ENCODE measurements at regions not wholly inside any gene's neighbourhood (a gene's known extent, or its start where the extent isn't known, plus 50 kb on each side); places are given as distances from the start of the nearest gene placed in this dataset.

DNA sequence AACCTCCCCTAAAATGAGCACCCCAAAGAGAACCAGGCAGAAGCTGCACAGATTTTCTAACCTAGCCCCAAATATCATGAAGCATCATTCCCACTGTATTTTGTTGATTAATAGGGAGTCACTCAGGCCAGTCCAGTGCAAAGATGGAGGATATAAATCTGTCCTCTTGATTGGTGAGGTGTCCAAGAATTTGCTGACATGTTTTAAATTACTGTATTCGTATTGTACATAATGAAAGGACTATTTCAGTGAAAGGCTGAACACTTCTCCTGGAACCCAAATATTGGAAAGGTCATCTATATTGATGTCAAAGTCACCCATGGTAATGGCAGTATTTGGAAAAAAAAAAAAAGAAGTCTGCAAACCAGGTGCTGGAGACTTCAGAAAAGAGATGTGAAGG is 477.5 kb downstream of the RMST start:
- no peak overlapping the region for H3K27ac ChIP-seq
- TF ChIP-seq, protein P1, sequence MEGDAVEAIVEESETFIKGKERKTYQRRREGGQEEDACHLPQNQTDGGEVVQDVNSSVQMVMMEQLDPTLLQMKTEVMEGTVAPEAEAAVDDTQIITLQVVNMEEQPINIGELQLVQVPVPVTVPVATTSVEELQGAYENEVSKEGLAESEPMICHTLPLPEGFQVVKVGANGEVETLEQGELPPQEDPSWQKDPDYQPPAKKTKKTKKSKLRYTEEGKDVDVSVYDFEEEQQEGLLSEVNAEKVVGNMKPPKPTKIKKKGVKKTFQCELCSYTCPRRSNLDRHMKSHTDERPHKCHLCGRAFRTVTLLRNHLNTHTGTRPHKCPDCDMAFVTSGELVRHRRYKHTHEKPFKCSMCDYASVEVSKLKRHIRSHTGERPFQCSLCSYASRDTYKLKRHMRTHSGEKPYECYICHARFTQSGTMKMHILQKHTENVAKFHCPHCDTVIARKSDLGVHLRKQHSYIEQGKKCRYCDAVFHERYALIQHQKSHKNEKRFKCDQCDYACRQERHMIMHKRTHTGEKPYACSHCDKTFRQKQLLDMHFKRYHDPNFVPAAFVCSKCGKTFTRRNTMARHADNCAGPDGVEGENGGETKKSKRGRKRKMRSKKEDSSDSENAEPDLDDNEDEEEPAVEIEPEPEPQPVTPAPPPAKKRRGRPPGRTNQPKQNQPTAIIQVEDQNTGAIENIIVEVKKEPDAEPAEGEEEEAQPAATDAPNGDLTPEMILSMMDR (IDR thresholded peaks at IDR 0.05) = no peak
- no peak for DNase-seq (ENCODE audit: low spot score in 2 of 2)

DNA sequence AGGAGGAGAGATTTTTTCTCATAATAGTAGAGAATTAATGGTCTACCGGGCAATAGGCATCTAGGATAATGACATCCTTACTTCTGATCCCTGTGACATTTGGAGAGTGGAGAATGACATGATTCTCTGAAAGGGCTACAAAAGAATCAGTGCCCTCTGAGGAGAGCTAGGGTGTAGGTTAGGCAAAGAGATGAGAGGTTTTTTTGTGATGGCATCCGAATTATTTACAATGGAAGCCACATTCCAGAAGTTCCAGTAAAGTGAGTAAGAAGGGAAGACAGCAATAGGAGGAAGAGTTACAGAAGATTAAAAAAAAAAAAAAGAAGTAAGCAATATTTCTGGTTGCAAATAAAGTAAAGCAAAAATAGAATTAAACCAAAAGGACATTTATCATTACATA is 478.0 kb downstream of the RMST start:
- TF ChIP-seq, protein P1 (IDR thresholded peaks at IDR 0.05) = no peak
- no peaks in the 10 kb centered on the region for H3K9me3 ChIP-seq
- H3K4me3 ChIP-seq = no peak overlapping the region
- no peaks in the 10 kb centered on the region for H3K27me3 ChIP-seq
- no peak overlapping the region for H3K27ac ChIP-seq
- no peaks in the 10 kb centered on the region for H3K4me1 ChIP-seq
- no peaks in the 10 kb centered on the region for H3K36me3 ChIP-seq
- DNase-seq (ENCODE audit: low spot score in 2 of 2) = no peak
- intact Hi-C loops (cut with DNase I) = no loop called here

More for the DNA sequence above, 477.5 kb downstream of the RMST start:
- Histone ChIP-seq H3K4me3 (no peak overlapping the region), H3K27me3 (no peaks in the 10 kb centered on the region), H3K4me1 (no peaks in the 10 kb centered on the region), H3K9me3 (no peaks in the 10 kb centered on the region), H3K36me3 (no peaks in the 10 kb centered on the region)
- intact Hi-C loops (cut with DNase I) = no loop called here

DNA sequence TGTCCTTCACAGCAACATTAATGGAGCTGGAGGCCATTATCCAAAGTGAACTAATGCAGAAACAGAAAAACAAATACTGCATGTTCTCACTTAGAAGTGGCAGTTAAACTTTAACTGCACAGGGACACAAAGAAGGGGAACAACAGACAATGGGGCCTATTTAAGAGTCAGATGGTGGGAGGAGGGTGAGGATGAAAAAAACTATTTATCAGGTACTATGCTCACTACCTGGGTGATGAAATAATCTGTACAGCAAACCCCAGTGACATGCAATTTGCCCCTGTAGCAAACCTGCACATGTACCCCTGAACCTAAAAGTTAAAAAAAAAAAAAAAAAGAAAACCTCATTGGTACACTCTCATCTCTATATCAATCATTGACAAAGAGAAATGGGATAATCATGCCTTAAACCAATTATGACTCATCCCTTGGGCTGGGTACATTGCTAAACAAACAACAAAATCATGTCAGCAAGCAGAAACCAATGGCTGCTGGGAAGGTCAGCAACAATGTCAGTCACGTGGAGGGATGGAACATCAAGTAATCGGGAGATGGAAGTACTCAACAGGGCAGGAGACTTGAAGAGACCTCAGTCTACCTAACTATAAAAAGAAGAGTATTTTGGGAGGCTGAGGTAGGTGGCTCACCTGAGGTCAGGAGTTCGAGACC is 479.2 kb downstream of the RMST start:
- DNase-seq (ENCODE audit: low spot score in 2 of 2) = no peak
- Histone ChIP-seq H3K27me3 (no peaks in the 10 kb centered on the region), H3K4me1 (no peaks in the 10 kb centered on the region), H3K9me3 (no peaks in the 10 kb centered on the region), H3K27ac (no peak overlapping the region), H3K4me3 (no peak overlapping the region), H3K36me3 (no peaks in the 10 kb centered on the region)
- intact Hi-C loops (cut with DNase I) = no loop called here
- TF ChIP-seq, protein P1 (IDR thresholded peaks at IDR 0.05) = no peak

DNA sequence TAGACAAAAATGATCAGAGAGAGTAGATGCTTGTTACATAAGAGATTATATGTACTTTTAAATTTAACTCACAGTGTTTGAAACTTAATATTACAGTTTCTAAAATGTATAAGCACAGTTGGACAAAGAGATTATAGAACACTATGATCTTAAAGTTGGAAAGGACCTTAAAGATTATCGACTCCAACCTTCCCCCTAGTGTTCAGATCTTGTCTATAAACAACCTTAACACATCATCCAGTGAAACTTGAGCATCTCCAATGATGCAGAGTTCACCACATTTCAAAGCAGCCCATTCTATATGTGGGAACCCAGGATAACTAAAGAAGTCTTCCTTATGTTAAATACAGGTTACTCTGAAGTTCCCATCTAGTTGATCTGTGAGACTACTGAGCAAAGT is 480.8 kb downstream of the RMST start:
- no peak for DNase-seq (ENCODE audit: low spot score in 2 of 2)
- Histone ChIP-seq H3K27ac (no peak overlapping the region), H3K36me3 (no peaks in the 10 kb centered on the region), H3K27me3 (no peaks in the 10 kb centered on the region), H3K9me3 (no peaks in the 10 kb centered on the region), H3K4me3 (no peak overlapping the region), H3K4me1 (no peaks in the 10 kb centered on the region)
- intact Hi-C loops (cut with DNase I) = no loop called here
- TF ChIP-seq, protein P1 (IDR thresholded peaks at IDR 0.05) = no peak

DNA sequence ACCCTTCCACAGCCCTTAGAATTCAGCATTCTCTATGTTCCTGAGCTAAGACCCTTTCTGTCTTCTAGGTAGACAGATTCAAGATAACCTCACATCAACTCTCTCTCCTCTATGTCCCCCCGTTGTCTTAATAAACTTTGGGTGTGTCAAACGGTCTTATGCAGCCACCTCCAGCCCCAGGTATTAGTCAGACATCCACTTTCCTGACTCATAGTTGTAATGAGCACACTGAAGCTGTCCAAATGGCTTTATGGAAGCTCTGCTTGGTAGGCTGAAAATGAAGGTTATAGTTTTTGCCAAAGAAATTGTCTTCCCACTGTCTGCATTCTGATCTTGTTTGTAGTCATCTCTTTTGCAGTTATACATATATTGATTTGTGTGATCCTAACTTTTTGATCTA is 482.0 kb downstream of the RMST start:
- TF ChIP-seq, protein P1 (IDR thresholded peaks at IDR 0.05) = no peak
- no peak for DNase-seq (ENCODE audit: low spot score in 2 of 2)
- no peaks in the 10 kb centered on the region for H3K36me3 ChIP-seq
- intact Hi-C loops (cut with DNase I) = no loop called here
- H3K27ac ChIP-seq = no peak overlapping the region
- H3K9me3 ChIP-seq = no peaks in the 10 kb centered on the region
- H3K4me3 ChIP-seq = no peak overlapping the region
- H3K27me3 ChIP-seq = no peaks in the 10 kb centered on the region
- H3K4me1 ChIP-seq = no peaks in the 10 kb centered on the region

- DNase-seq (ENCODE audit: low spot score in 2 of 2) = no peak
- H3K27me3 ChIP-seq = no peaks in the 10 kb centered on the region
- no peaks in the 10 kb centered on the region for H3K9me3 ChIP-seq
- H3K4me3 ChIP-seq = no peak overlapping the region
- no peaks in the 10 kb centered on the region for H3K4me1 ChIP-seq
- no peak overlapping the region for H3K27ac ChIP-seq
- TF ChIP-seq, protein P1 (IDR thresholded peaks at IDR 0.05) = no peak
- no peaks in the 10 kb centered on the region for H3K36me3 ChIP-seq
- intact Hi-C loops (cut with DNase I) = no loop called here
Observed at GRCh38 chr12:97946701-97947100, 484.1 kb downstream of the RMST start.
